GM23338 (cell line): ENCODE measurements at regions not wholly inside any gene's neighbourhood (a gene's known extent, or its start where the extent isn't known, plus 50 kb on each side); places are given as distances from the start of the nearest gene placed in this dataset.
"Not testable (repeated sequence)": the region's sequence is repeated elsewhere in the genome, so short reads cannot be mapped to it uniquely, and the experiment has no call there.

Source experiments
- ATAC-seq: fragments of 200-7000 bp; cut with Tn5 transposase; 3 replicates; pipeline ENCODE4 v1.9.1; 2020
- DNase-seq: peaks from one replicate; pipeline ENCODE4 v3.0.0-alpha.2; 2015; ENCODE audit warnings: low spot score
- H2AFZ ChIP-seq: fragments of 200-600 bp; sonication (generic); 2 replicates; pipeline ENCODE4 v1.8.0; 2016; ENCODE audit warnings: antibody characterized with exemption, mild to moderate bottlenecking, moderate library complexity
- H3F3A ChIP-seq: fragments of 200-600 bp; sonication (generic); replicated peaks from 2 replicates; pipeline ENCODE4 v1.8.0; 2017; ENCODE audit warnings: antibody characterized with exemption, mixed run types, low read depth
- H3K27ac ChIP-seq: fragments of 200-600 bp; sonication (generic); 2 replicates; pipeline ENCODE4 v1.6.1; 2016; ENCODE audit warnings: low read depth
- H3K27me3 ChIP-seq: fragments of 200-600 bp; sonication (generic); 2 replicates; pipeline ENCODE4 v1.8.0; 2016; ENCODE audit warnings: mild to moderate bottlenecking, mixed run types, moderate library complexity; ENCODE audit not compliant: insufficient read depth
- H3K36me3 ChIP-seq: fragments of 200-600 bp; sonication (generic); 2 replicates; pipeline ENCODE4 v1.8.0; 2016; ENCODE audit warnings: mild to moderate bottlenecking; ENCODE audit not compliant: insufficient read depth
- H3K4me1 ChIP-seq: fragments of 200-600 bp; sonication (generic); 2 replicates; pipeline ENCODE4 v1.8.0; 2016; ENCODE audit warnings: mild to moderate bottlenecking, moderate library complexity; ENCODE audit not compliant: insufficient read depth
- H3K4me2 ChIP-seq: fragments of 200-600 bp; sonication (generic); 2 replicates; pipeline ENCODE4 v1.7.1; 2017; ENCODE audit warnings: mixed run types
- H3K4me3 ChIP-seq: fragments of 200-600 bp; sonication (generic); 2 replicates; pipeline ENCODE4 v1.6.1; 2016; ENCODE audit warnings: mixed run types
- H3K79me2 ChIP-seq: fragments of 200-600 bp; sonication (generic); replicated peaks from 2 replicates; pipeline ENCODE4 v1.8.0; 2017; ENCODE audit warnings: mild to moderate bottlenecking; ENCODE audit not compliant: insufficient read depth
- H3K9me2 ChIP-seq: fragments of 200-600 bp; sonication (generic); 2 replicates; pipeline ENCODE4 v1.8.0; 2017; ENCODE audit not compliant: insufficient read depth
- H4K20me1 ChIP-seq: fragments of 200-600 bp; sonication (generic); replicated peaks from 2 replicates; pipeline ENCODE4 v1.8.0; 2017; ENCODE audit warnings: mild to moderate bottlenecking; ENCODE audit not compliant: insufficient read depth
- H3K27ac Mint-ChIP-seq: 2 replicates; pipeline ENCODE4 v1.8.0; 2020; ENCODE audit warnings: inconsistent platforms, mild to moderate bottlenecking, moderate library complexity, mixed read lengths
- H3K27me3 Mint-ChIP-seq: 3 replicates; pipeline ENCODE4 v1.8.0; 2022; ENCODE audit warnings: low read depth, mild to moderate bottlenecking, moderate library complexity, mixed read lengths, inconsistent platforms; ENCODE audit not compliant: insufficient read depth, poor library complexity
- H3K36me3 Mint-ChIP-seq: 3 replicates; pipeline ENCODE4 v1.8.0; 2021; ENCODE audit warnings: low read depth, mild to moderate bottlenecking, inconsistent platforms, moderate library complexity, mixed read lengths
- H3K4me1 Mint-ChIP-seq: 3 replicates; pipeline ENCODE4 v1.8.0; 2020; ENCODE audit warnings: mild to moderate bottlenecking, inconsistent platforms, mixed read lengths
- H3K4me3 Mint-ChIP-seq: 3 replicates; pipeline ENCODE4 v1.8.0; 2021; ENCODE audit warnings: moderate library complexity, mild to moderate bottlenecking, inconsistent platforms, mixed read lengths
- H3K9me3 Mint-ChIP-seq: 3 replicates; pipeline ENCODE4 v1.8.0; 2020; ENCODE audit warnings: moderate library complexity, mild to moderate bottlenecking, inconsistent platforms, mixed read lengths
- CREB1 ChIP-seq: fragments of 250-450 bp; sonication (Bioruptor Pico); IDR thresholded peaks from 2 replicates; pipeline ENCODE4 v1.5.0; 2020; ENCODE audit warnings: low read depth, mild to moderate bottlenecking, moderate library complexity
- EZH2 ChIP-seq: fragments of 200-600 bp; sonication (generic); IDR thresholded peaks from one replicate; pipeline ENCODE4 v1.8.0; 2017; ENCODE audit warnings: antibody characterized with exemption, mild to moderate bottlenecking, low read depth; ENCODE audit not compliant: unreplicated experiment
- JUNB ChIP-seq: IDR thresholded peaks from one replicate; pipeline ENCODE4 v1.6.1; 2016; ENCODE audit warnings: antibody characterized with exemption; ENCODE audit not compliant: unreplicated experiment
- POLR2AphosphoS5 ChIP-seq: IDR thresholded peaks from 2 replicates; pipeline ENCODE4 v1.6.1; 2016; ENCODE audit warnings: antibody characterized with exemption, low read depth
- ZNF114 ChIP-seq: fragments of 250-450 bp; sonication (Bioruptor Pico); IDR thresholded peaks from 2 replicates; pipeline ENCODE4 v1.5.0; 2020; ENCODE audit warnings: mild to moderate bottlenecking, moderate library complexity
- ZNF331 ChIP-seq: fragments of 250-450 bp; sonication (Bioruptor Pico); IDR thresholded peaks from 2 replicates; pipeline ENCODE4 v1.5.0; 2020; ENCODE audit warnings: low read depth, mild to moderate bottlenecking, moderate library complexity
- TF ChIP-seq, protein P1 (sequence below): IDR thresholded peaks from 2 replicates; pipeline ENCODE4 v1.6.1; 2016; ENCODE audit warnings: antibody characterized with exemption

DNA sequence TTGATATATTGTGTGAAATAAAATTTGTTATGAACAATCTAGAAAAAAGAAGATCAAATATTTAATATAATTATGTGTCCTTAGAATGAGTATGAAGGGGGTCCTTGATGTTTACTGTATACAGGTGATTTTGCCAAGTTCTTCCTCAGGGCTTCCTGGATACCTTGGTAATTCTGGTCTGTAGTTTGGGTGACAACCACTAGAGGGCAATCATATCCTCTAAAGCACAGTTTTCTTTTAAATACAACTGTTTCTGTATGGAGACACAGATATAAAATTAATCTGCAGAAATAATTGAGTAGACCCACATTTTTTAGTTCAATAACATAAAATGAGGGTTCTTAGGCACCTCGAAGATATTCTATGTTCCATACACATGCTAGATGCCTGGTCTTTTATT is 157.7 kb downstream of the SPANXN1 start (continued):
- TF ChIP-seq CREB1 (CRISPR knock-in tag) (no peak), ZNF331 (CRISPR knock-in tag) (no peak), POLR2AphosphoS5 (no peak)

DNA sequence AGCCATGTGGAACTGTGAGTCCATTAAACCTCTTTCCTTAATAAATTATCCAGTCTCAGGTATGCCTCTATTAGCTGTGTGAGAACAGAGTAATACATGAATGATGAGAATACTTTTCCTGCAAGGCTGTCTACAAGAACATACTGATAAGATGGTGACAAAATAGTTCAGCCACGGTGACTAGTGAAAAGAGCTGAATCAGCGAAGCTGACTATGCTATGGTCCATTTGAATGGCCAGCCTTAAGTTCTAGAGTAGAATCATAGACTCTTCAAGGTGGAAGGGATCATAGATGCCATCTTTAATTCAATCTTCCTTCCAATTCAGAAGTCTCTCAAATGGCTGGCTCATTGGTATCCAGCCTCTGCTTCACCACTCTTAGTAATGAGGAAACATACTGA is 163.3 kb downstream of the SPANXN1 start:
- H3K27me3 Mint-ChIP-seq = no peaks in the 10 kb centered on the region
- no peaks in the 10 kb centered on the region for H3K79me2 ChIP-seq
- no peaks in the 10 kb centered on the region for H3K27me3 ChIP-seq
- H3K9me3 Mint-ChIP-seq = peaks cover 60% of the 10 kb centered on the region
- no peak for ATAC-seq
- H2AFZ ChIP-seq = no peak overlapping the region
- no peak overlapping the region for H3K4me2 ChIP-seq
- TF ChIP-seq EZH2 = no peak
- TF ChIP-seq POLR2AphosphoS5 = no peak
- TF ChIP-seq, protein P1, sequence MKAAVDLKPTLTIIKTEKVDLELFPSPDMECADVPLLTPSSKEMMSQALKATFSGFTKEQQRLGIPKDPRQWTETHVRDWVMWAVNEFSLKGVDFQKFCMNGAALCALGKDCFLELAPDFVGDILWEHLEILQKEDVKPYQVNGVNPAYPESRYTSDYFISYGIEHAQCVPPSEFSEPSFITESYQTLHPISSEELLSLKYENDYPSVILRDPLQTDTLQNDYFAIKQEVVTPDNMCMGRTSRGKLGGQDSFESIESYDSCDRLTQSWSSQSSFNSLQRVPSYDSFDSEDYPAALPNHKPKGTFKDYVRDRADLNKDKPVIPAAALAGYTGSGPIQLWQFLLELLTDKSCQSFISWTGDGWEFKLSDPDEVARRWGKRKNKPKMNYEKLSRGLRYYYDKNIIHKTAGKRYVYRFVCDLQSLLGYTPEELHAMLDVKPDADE = no peak
- no peak overlapping the region for H3K4me3 Mint-ChIP-seq
- no peak for DNase-seq
- H4K20me1 ChIP-seq = no peaks in the 10 kb centered on the region
- no peaks in the 10 kb centered on the region for H3K4me1 ChIP-seq
- H3K27ac Mint-ChIP-seq = no peak overlapping the region
- no peak overlapping the region for H3K27ac ChIP-seq
- no peaks in the 10 kb centered on the region for H3K36me3 Mint-ChIP-seq
- no peaks in the 10 kb centered on the region for H3F3A ChIP-seq
- H3K4me1 Mint-ChIP-seq = no peaks in the 10 kb centered on the region
- H3K36me3 ChIP-seq = no peaks in the 10 kb centered on the region
- no peaks in the 10 kb centered on the region for H3K9me2 ChIP-seq
- no peak overlapping the region for H3K4me3 ChIP-seq

DNA sequence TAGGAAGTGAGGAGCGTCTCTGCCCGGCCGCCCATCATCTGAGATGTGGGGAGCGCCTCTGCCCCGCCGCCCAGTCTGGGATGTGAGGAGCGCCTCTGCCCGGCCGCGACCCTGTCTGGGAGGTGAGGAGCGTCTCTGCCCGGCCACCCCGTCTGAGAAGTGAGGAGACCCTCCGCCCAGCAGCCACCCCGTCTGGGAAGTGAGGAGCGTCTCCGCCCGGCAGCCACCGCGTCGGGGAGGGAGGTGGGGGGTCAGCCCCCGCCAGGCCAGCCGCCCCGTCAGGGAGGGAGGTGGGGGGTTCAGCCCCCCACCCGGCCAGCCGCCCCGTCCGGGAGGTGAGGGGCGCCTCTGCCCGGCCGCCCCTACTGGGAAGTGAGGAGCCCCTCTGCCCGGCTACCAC is 188.9 kb downstream of the SPANXN1 start:
- not testable (repeated sequence) for H3K4me1 ChIP-seq, H3K36me3 Mint-ChIP-seq, DNase-seq, ATAC-seq, H3K36me3 ChIP-seq, H3K27ac ChIP-seq, H3K4me1 Mint-ChIP-seq, H3K4me3 ChIP-seq, H3K27me3 Mint-ChIP-seq, H3K79me2 ChIP-seq, H3F3A ChIP-seq, H3K4me3 Mint-ChIP-seq, H3K27ac Mint-ChIP-seq, H2AFZ ChIP-seq, H3K27me3 ChIP-seq, H4K20me1 ChIP-seq, H3K4me2 ChIP-seq, H3K9me2 ChIP-seq
- H3K9me3 Mint-ChIP-seq = peaks cover 54% of the 10 kb centered on the region

DNA sequence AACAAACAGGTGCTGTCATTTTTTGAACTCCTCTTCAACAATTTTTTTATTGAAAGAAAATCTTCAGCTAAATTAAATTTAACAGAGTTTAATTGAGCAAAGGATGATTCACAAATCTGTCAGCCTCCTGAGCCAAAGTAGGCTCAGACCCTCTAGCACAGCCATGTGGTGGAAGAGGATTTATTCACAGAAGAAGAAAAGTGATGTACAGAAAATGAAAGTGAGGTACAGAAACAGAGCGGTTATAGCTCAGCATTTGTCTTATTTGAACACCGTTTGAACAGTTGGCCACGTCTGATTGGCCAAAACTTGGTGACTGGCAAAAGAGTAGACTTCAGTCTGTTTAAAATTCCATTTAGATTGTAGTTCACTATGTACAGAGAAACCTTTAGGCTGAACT is 217.3 kb downstream of the SPANXN1 start:
- TF ChIP-seq JUNB (no peak), ZNF114 (CRISPR knock-in tag) (no peak), EZH2 (no peak), CREB1 (CRISPR knock-in tag) (no peak)

More for the DNA sequence above, 217.3 kb downstream of the SPANXN1 start:
- no peaks in the 10 kb centered on the region for H3K9me2 ChIP-seq
- Mint-ChIP-seq H3K36me3 (peaks cover 5% of the 10 kb centered on the region; the same call in 1 of the 3 replicates), H3K4me1 (no peaks in the 10 kb centered on the region), H3K4me3 (no peak overlapping the region), H3K9me3 (peaks cover 59% of the 10 kb centered on the region), H3K27ac (no peak overlapping the region), H3K27me3 (no peaks in the 10 kb centered on the region)
- H2AFZ ChIP-seq = no peak overlapping the region
- H3K79me2 ChIP-seq = no peaks in the 10 kb centered on the region
- no peak overlapping the region for H3K27ac ChIP-seq
- H3K36me3 ChIP-seq = no peaks in the 10 kb centered on the region
- H3F3A ChIP-seq = no peaks in the 10 kb centered on the region
- no peak for ATAC-seq
- DNase-seq = no peak
- H3K4me3 ChIP-seq = no peak overlapping the region
- no peaks in the 10 kb centered on the region for H4K20me1 ChIP-seq
- no peaks in the 10 kb centered on the region for H3K4me1 ChIP-seq
- no peaks in the 10 kb centered on the region for H3K27me3 ChIP-seq
- H3K4me2 ChIP-seq = no peak overlapping the region
